Loucy (cell line): ENCODE measurements at regions not wholly inside any gene's neighbourhood (a gene's known extent, or its start where the extent isn't known, plus 50 kb on each side); places are given as distances from the start of the nearest gene placed in this dataset.

Experiments
- H2AFZ ChIP-seq: fragments of 200-600 bp; sonication (generic); 2 replicates; pipeline ENCODE4 v1.6.0; 2016; ENCODE audit warnings: antibody characterized with exemption, mild to moderate bottlenecking, low read length, moderate library complexity
- H3F3A ChIP-seq: fragments of 200-600 bp; 2 replicates; pipeline ENCODE4 v1.6.0; 2016; ENCODE audit warnings: antibody characterized with exemption, low read depth, mild to moderate bottlenecking
- H3K27me3 ChIP-seq: fragments of 200-600 bp; sonication (generic); 2 replicates; pipeline ENCODE4 v1.6.1; 2014; ENCODE audit warnings: low read length, mild to moderate bottlenecking; ENCODE audit not compliant: insufficient read depth, poor library complexity, severe bottlenecking
- H3K36me3 ChIP-seq: fragments of 200-600 bp; sonication (generic); 2 replicates; pipeline ENCODE4 v1.6.1; 2016; ENCODE audit warnings: low read length; ENCODE audit not compliant: insufficient read depth
- H3K4me1 ChIP-seq: fragments of 200-600 bp; sonication (generic); 2 replicates; pipeline ENCODE4 v1.5.1; 2014; ENCODE audit warnings: low read length, mild to moderate bottlenecking; ENCODE audit not compliant: insufficient read depth, poor library complexity, severe bottlenecking
- H3K4me2 ChIP-seq: fragments of 200-600 bp; sonication (generic); 2 replicates; pipeline ENCODE4 v1.6.0; 2014; ENCODE audit warnings: antibody characterized with exemption, low read length, low read depth, mild to moderate bottlenecking; ENCODE audit not compliant: poor library complexity, severe bottlenecking
- H3K4me3 ChIP-seq: fragments of 200-600 bp; sonication (generic); 2 replicates; pipeline ENCODE4 v1.5.1; 2014; ENCODE audit warnings: low read length, mild to moderate bottlenecking, mixed read lengths; ENCODE audit not compliant: poor library complexity, severe bottlenecking
- H3K79me2 ChIP-seq: fragments of 200-600 bp; sonication (generic); 2 replicates; pipeline ENCODE4 v1.6.1; 2014; ENCODE audit warnings: low read length; ENCODE audit not compliant: insufficient read depth
- H3K9ac ChIP-seq: fragments of 200-600 bp; sonication (generic); 2 replicates; pipeline ENCODE4 v1.6.0; 2014; ENCODE audit warnings: mild to moderate bottlenecking, low read depth, low read length, moderate library complexity; ENCODE audit not compliant: poor library complexity, severe bottlenecking
- H3K9me2 ChIP-seq: fragments of 200-600 bp; sonication (generic); replicated peaks from 2 replicates; pipeline ENCODE4 v1.6.1; 2016; ENCODE audit warnings: low read depth, low read length, mixed read lengths
- H3K9me3 ChIP-seq: fragments of 200-600 bp; sonication (generic); 2 replicates; pipeline ENCODE4 v1.6.1; 2014; ENCODE audit warnings: mild to moderate bottlenecking, antibody characterized with exemption, low read length, low read depth; ENCODE audit not compliant: insufficient read depth
- H4K20me1 ChIP-seq: fragments of 200-600 bp; sonication (generic); 2 replicates; pipeline ENCODE4 v1.6.0; 2014; ENCODE audit warnings: antibody characterized with exemption, low read length, mild to moderate bottlenecking; ENCODE audit not compliant: insufficient read depth, poor library complexity, severe bottlenecking
- CTCF ChIP-seq: fragments of 200-600 bp; sonication (generic); conservative IDR thresholded peaks from 2 replicates; pipeline ENCODE4 v1.5.1; 2014; ENCODE audit warnings: mild to moderate bottlenecking, antibody characterized with exemption, low read length
- EZH2phosphoT487 ChIP-seq: fragments of 200-600 bp; IDR thresholded peaks from 2 replicates; pipeline ENCODE4 v1.6.1; 2018; ENCODE audit warnings: antibody characterized with exemption, mild to moderate bottlenecking, moderate library complexity, borderline replicate concordance

GRCh38 chrX:39670281-39670680 lies 427.5 kb downstream of the BCOR start:
- TF ChIP-seq EZH2phosphoT487 (no peak), CTCF (no peak)
- Histone ChIP-seq H3K9me3 (no peaks in the 10 kb centered on the region), H3K4me3 (no peak overlapping the region), H3K4me2 (no peak overlapping the region), H3F3A (no peaks in the 10 kb centered on the region), H3K9ac (no peak overlapping the region), H3K79me2 (no peaks in the 10 kb centered on the region), H3K36me3 (no peaks in the 10 kb centered on the region), H3K9me2 (no peaks in the 10 kb centered on the region), H3K4me1 (no peaks in the 10 kb centered on the region), H3K27me3 (no peaks in the 10 kb centered on the region), H4K20me1 (no peaks in the 10 kb centered on the region), H2AFZ (no peak overlapping the region)

- Histone ChIP-seq H3K4me2 (no peak overlapping the region), H4K20me1 (no peaks in the 10 kb centered on the region), H3K9ac (no peak overlapping the region), H3K4me3 (no peak overlapping the region), H3K9me3 (no peaks in the 10 kb centered on the region), H3K36me3 (no peaks in the 10 kb centered on the region), H3F3A (no peaks in the 10 kb centered on the region), H3K4me1 (no peaks in the 10 kb centered on the region), H3K27me3 (no peaks in the 10 kb centered on the region), H2AFZ (no peak overlapping the region), H3K79me2 (no peaks in the 10 kb centered on the region), H3K9me2 (no peaks in the 10 kb centered on the region)
- no peak for TF ChIP-seq EZH2phosphoT487
- no peak for TF ChIP-seq CTCF
Measured at GRCh38 chrX:39672405-39672804, 425.4 kb downstream of the BCOR start.

- Histone ChIP-seq H3K9ac (no peak overlapping the region), H3F3A (no peaks in the 10 kb centered on the region), H3K9me2 (no peaks in the 10 kb centered on the region), H3K79me2 (no peaks in the 10 kb centered on the region), H3K9me3 (no peaks in the 10 kb centered on the region), H3K36me3 (no peaks in the 10 kb centered on the region), H3K4me2 (no peak overlapping the region), H3K4me1 (no peaks in the 10 kb centered on the region), H3K27me3 (no peaks in the 10 kb centered on the region), H3K4me3 (no peak overlapping the region), H2AFZ (no peak overlapping the region), H4K20me1 (no peaks in the 10 kb centered on the region)
- no peak for TF ChIP-seq CTCF
- TF ChIP-seq EZH2phosphoT487, result no peak
Measured at GRCh38 chrX:39674490-39675161, 423.1 kb downstream of the BCOR start.
